Colonic mucosa (tissue), 4 donors: ENCODE measurements at regions not wholly inside any gene's neighbourhood (a gene's known extent, or its start where the extent isn't known, plus 50 kb on each side); places are given as distances from the start of the nearest gene placed in this dataset.

Experiments
- DNase-seq: peaks from one replicate; pipeline ENCODE4 v3.0.0-alpha.2; 2020
- H3K27ac ChIP-seq: fragments of 200-600 bp; one replicate; pipeline ENCODE4 v1.8.0; 2021
- H3K27me3 ChIP-seq: fragments of 200-600 bp; one replicate; pipeline ENCODE4 v1.8.0; 2021
- H3K36me3 ChIP-seq: fragments of 200-600 bp; one replicate; pipeline ENCODE4 v1.8.0; 2021
- H3K4me1 ChIP-seq: fragments of 200-600 bp; one replicate; pipeline ENCODE4 v1.8.0; 2021; ENCODE audit warnings: mild to moderate bottlenecking
- H3K4me3 ChIP-seq: fragments of 200-600 bp; one replicate; pipeline ENCODE4 v1.8.0; 2021
- H3K9ac ChIP-seq, 2 donors: one replicate each; pipeline ENCODE4 v1.7.0; 2013; ENCODE audit warnings: control low read depth in 2 of 2, low read depth in 2 of 2, low read length in 2 of 2
- H3K9me3 ChIP-seq: fragments of 200-600 bp; one replicate; pipeline ENCODE4 v1.8.0; 2021
- CTCF ChIP-seq: fragments of 200-600 bp; IDR thresholded peaks from one replicate; pipeline ENCODE4 v1.8.0; 2022; ENCODE audit warnings: antibody characterized with exemption, mild to moderate bottlenecking
- intact Hi-C: fragments of 100-400 bp; cut with DNase I; formaldehyde crosslinking; loops from one replicate; pipeline ENCODE4 v1.14.1; 2022
- donor health status: healthy.
- donor health status: DM: no; HTN: no; CAD: no.
- donor health status: DM: no; HTN: no; CAD: no.

DNA sequence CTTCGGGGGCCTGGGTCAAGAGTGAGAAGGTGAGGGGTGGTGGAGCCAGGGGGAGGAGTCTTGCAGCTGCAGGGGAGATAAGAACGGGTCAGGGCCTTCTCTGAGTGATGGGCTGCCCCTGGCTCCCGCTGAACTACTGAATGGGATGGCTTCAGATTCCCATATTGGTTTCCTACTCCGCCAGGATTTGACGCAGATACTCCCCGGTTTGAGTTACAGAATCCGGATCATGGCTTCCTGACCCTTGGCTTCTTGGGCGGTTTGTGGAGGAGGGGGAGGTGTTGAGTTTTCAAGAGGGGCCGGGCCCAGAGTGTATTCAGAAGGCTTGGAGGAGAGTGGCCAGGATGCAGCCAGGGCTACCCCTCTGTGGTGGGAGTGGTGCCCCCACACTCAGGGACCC, 119.9 kb upstream of the ATP2B2 start:
- Histone ChIP-seq H3K9ac (no peak overlapping the region), H3K4me1 (no peaks in the 10 kb centered on the region), H3K27me3 (no peaks in the 10 kb centered on the region), H3K36me3 (no peaks in the 10 kb centered on the region), H3K4me3 (no peak overlapping the region), H3K9me3 (no peaks in the 10 kb centered on the region), H3K27ac (no peak overlapping the region)
- TF ChIP-seq CTCF, result no peak
- intact Hi-C loops, result no loop called here
- DNase-seq, result no peak

GRCh38 chr3:10627884-10628572, 122.6 kb upstream of the ATP2B2 start:
- no peak overlapping the region for H3K9ac ChIP-seq
- no peaks in the 10 kb centered on the region for H3K36me3 ChIP-seq
- no peak for DNase-seq
- no peaks in the 10 kb centered on the region for H3K27me3 ChIP-seq
- no peak overlapping the region for H3K4me3 ChIP-seq
- no peaks in the 10 kb centered on the region for H3K9me3 ChIP-seq
- no peak overlapping the region for H3K27ac ChIP-seq
- intact Hi-C loops, result no loop called here
- H3K4me1 ChIP-seq, result no peaks in the 10 kb centered on the region
- no peak for TF ChIP-seq CTCF

- H3K9ac ChIP-seq, result no peak overlapping the region
- no peak overlapping the region for H3K27ac ChIP-seq
- TF ChIP-seq CTCF, result no peak
- no peaks in the 10 kb centered on the region for H3K36me3 ChIP-seq
- DNase-seq, result no peak
- H3K9me3 ChIP-seq, result no peaks in the 10 kb centered on the region
- no peaks in the 10 kb centered on the region for H3K4me1 ChIP-seq
- no peak overlapping the region for H3K4me3 ChIP-seq
- intact Hi-C loops, result no loop called here
- no peaks in the 10 kb centered on the region for H3K27me3 ChIP-seq
Measured at GRCh38 chr3:10628891-10629670, 123.7 kb upstream of the ATP2B2 start.

DNA sequence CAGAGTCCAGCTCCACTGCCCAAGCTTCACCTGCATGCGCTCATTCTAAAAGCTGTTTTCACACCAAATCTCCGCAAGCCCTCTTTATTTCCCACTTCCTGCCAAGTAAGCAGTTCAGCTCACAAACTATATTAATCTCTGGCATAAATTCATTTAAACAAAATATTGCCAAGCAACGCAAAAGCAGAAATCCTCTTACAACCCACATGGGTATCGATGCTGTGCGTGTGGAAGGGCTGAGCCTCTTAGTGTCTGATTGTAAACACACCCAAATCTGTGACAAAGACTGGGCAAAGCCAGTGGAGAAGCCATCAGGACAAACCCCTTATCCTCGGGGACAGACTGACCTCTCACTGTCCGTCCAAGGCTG, 124.3 kb upstream of the ATP2B2 start:
- no peaks in the 10 kb centered on the region for H3K36me3 ChIP-seq
- no peak overlapping the region for H3K9ac ChIP-seq
- no peak overlapping the region for H3K4me3 ChIP-seq
- H3K27ac ChIP-seq, result no peak overlapping the region
- no peak for TF ChIP-seq CTCF
- intact Hi-C loops, result no loop called here
- H3K9me3 ChIP-seq, result no peaks in the 10 kb centered on the region
- no peaks in the 10 kb centered on the region for H3K27me3 ChIP-seq
- no peaks in the 10 kb centered on the region for H3K4me1 ChIP-seq
- no peak for DNase-seq

DNA sequence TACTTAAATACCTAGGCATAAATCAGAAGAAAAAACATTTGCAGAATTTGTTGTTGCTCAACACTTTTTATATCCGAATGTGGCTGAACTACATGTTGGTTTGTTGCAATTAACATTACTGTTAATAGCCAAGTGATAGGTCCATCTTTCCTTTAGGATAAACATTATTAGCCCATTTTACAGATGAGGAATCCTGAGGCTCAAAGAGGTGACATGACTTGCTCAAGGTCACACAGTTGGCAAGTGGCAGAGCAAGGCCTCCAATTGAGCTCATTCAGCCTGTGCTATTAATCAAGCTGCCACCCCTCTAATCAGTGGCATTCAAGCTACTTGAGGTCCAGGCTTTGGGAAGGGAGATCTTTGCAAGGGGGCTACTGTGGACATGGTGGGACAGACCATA, 125.8 kb upstream of the ATP2B2 start:
- DNase-seq, result no peak
- H3K9ac ChIP-seq, result no peak overlapping the region
- H3K27me3 ChIP-seq, result no peaks in the 10 kb centered on the region
- no peaks in the 10 kb centered on the region for H3K4me1 ChIP-seq
- H3K27ac ChIP-seq, result no peak overlapping the region
- no peaks in the 10 kb centered on the region for H3K36me3 ChIP-seq
- no peak for TF ChIP-seq CTCF
- intact Hi-C loops, result no loop called here
- no peak overlapping the region for H3K4me3 ChIP-seq
- no peaks in the 10 kb centered on the region for H3K9me3 ChIP-seq
